Tibial nerve (tissue), 4 donors: ENCODE measurements at regions not wholly inside any gene's neighbourhood (a gene's known extent, or its start where the extent isn't known, plus 50 kb on each side); places are given as distances from the start of the nearest gene placed in this dataset.
"Not testable (repeated sequence)": the region's sequence is repeated elsewhere in the genome, so short reads cannot be mapped to it uniquely, and the experiment has no call there.

Experiments used
- DNase-seq, 2 donors: peaks; one replicate each; pipeline ENCODE4 v3.0.0-alpha.2; 2019; ENCODE audit warnings: low spot score in 2 of 2
- H3K27ac ChIP-seq, 4 donors: fragments of 200-600 bp; sonication (generic) in 3 of 4; one replicate each; pipeline ENCODE4 v1.5.1; 2017 to 2019; ENCODE audit warnings: mild to moderate bottlenecking in 1 of 4
- H3K27me3 ChIP-seq, 2 donors: fragments of 200-600 bp; sonication (generic) in 1 of 2; one replicate each; pipeline versions ENCODE4 v1.5.1 to v1.6.0; 2017 to 2019
- H3K36me3 ChIP-seq, 3 donors: fragments of 200-600 bp; sonication (generic); one replicate each; pipeline ENCODE4 v1.5.1; 2018 to 2019
- H3K4me1 ChIP-seq, 4 donors: fragments of 200-600 bp; sonication (generic) in 3 of 4; one replicate each; pipeline ENCODE4 v1.5.1; 2017 to 2019
- H3K4me3 ChIP-seq, 4 donors: fragments of 200-600 bp; sonication (generic) in 3 of 4; one replicate each; pipeline ENCODE4 v1.5.1; 2017 to 2019; ENCODE audit warnings: mild to moderate bottlenecking in 1 of 4, moderate library complexity in 1 of 4
- H3K9me3 ChIP-seq, 4 donors: fragments of 200-600 bp; sonication (generic) in 3 of 4; one replicate each; pipeline ENCODE4 v1.5.1; 2017 to 2019
- CTCF ChIP-seq, 5 experiments: fragments of 200-600 bp in 3 of 5; fragments of 450-650 bp in 2 of 5; sonication (generic) in 3 of 5; IDR thresholded peaks; one replicate each; pipeline ENCODE4 v1.5.1; 2016 to 2019; ENCODE audit warnings: antibody characterized with exemption in 5 of 5, mild to moderate bottlenecking in 3 of 5, moderate library complexity in 2 of 5
- EP300 ChIP-seq, 2 donors: sonication (generic); formaldehyde crosslinking; IDR thresholded peaks; one replicate each; pipeline ENCODE4 v1.6.1; 2017; ENCODE audit warnings: antibody characterized with exemption in 2 of 2, mild to moderate bottlenecking in 1 of 2
- POLR2A ChIP-seq, 2 donors: fragments of 450-650 bp; IDR thresholded peaks; one replicate each; pipeline ENCODE4 v1.6.1; 2017; ENCODE audit warnings: antibody characterized with exemption in 2 of 2, mild to moderate bottlenecking in 2 of 2, moderate library complexity in 2 of 2
- WGBS, 2 donors: methylation state at CpG; one replicate each; pipeline ENCODE4 v1.1.5; 2018; 5-methylcytosine and 5-hydroxymethylcytosine counted together

GRCh38 chr1:233463333-233463732, 135.8 kb downstream of the MAP3K21 start:
- Histone ChIP-seq H3K27ac (no peak overlapping the region), H3K36me3 (no peaks in the 10 kb centered on the region), H3K4me3 (no peak overlapping the region), H3K27me3 (no peaks in the 10 kb centered on the region), H3K9me3 (peaks cover 0 to 15% (median 0%) of the 10 kb centered on the region in 4 donors), H3K4me1 (no peaks in the 10 kb centered on the region)
- no peak for TF ChIP-seq EP300 (IDR thresholded peaks at IDR 0.05)
- TF ChIP-seq CTCF (IDR thresholded peaks at IDR 0.05): no peak
- no peak for TF ChIP-seq POLR2A (IDR thresholded peaks at IDR 0.05)
- WGBS, 2 donors: 88 to 90% methylated on average over 3 of the region's 3 CpGs
- DNase-seq: no peak

GRCh38 chr1:233465745-233466343, 138.3 kb downstream of the MAP3K21 start:
- no peak for DNase-seq
- Histone ChIP-seq H3K36me3 (no peaks in the 10 kb centered on the region), H3K9me3 (peaks cover 0 to 15% (median 0%) of the 10 kb centered on the region in 4 donors), H3K4me3 (no peak overlapping the region), H3K4me1 (no peaks in the 10 kb centered on the region), H3K27ac (no peak overlapping the region), H3K27me3 (no peaks in the 10 kb centered on the region)
- TF ChIP-seq CTCF (IDR thresholded peaks at IDR 0.05) (no peak), EP300 (IDR thresholded peaks at IDR 0.05) (no peak), POLR2A (IDR thresholded peaks at IDR 0.05) (no peak)
- 92 to 93% methylated on average over 16 to 34 of the region's 34 CpGs for WGBS, 2 donors

- TF ChIP-seq POLR2A (IDR thresholded peaks at IDR 0.05) (no peak), EP300 (IDR thresholded peaks at IDR 0.05) (no peak), CTCF (IDR thresholded peaks at IDR 0.05) (no peak)
- no peaks in the 10 kb centered on the region for H3K4me1 ChIP-seq
- WGBS, 2 donors: 65 to 70% methylated on average over 6 of the region's 6 CpGs
- H3K4me3 ChIP-seq: no peak overlapping the region
- H3K27me3 ChIP-seq: no peaks in the 10 kb centered on the region
- no peak overlapping the region for H3K27ac ChIP-seq
- DNase-seq: no peak
- H3K36me3 ChIP-seq: no peaks in the 10 kb centered on the region
- H3K9me3 ChIP-seq: peaks cover 0 to 9% (median 1%) of the 10 kb centered on the region in 4 donors
Observed at GRCh38 chr1:233470741-233471499, 143.0 kb upstream of the KCNK1 start.

- not testable (repeated sequence) for H3K4me1 ChIP-seq, H3K4me3 ChIP-seq, DNase-seq, H3K9me3 ChIP-seq, H3K27me3 ChIP-seq, H3K36me3 ChIP-seq, H3K27ac ChIP-seq
- WGBS, 2 donors: 84 to 85% methylated on average over 3 of the region's 3 CpGs
Observed at GRCh38 chr1:233471851-233472250, 142.1 kb upstream of the KCNK1 start.

GRCh38 chr1:233472796-233473195, 141.1 kb upstream of the KCNK1 start:
- H3K27ac ChIP-seq, H3K4me3 ChIP-seq, H3K9me3 ChIP-seq, DNase-seq, H3K4me1 ChIP-seq, H3K27me3 ChIP-seq, H3K36me3 ChIP-seq: not testable (repeated sequence)
- 69 to 72% methylated on average over 7 of the region's 7 CpGs for WGBS, 2 donors

GRCh38 chr1:233473549-233474204, 140.2 kb upstream of the KCNK1 start:
- TF ChIP-seq EP300 (IDR thresholded peaks at IDR 0.05) (no peak), CTCF (IDR thresholded peaks at IDR 0.05) (no peak), POLR2A (IDR thresholded peaks at IDR 0.05) (no peak)
- H3K36me3 ChIP-seq: no peaks in the 10 kb centered on the region
- 82 to 83% methylated on average over 11 of the region's 11 CpGs for whole genome bisulfite sequencing, 2 donors
- H3K27ac ChIP-seq: no peak overlapping the region
- H3K4me3 ChIP-seq: no peak overlapping the region
- no peaks in the 10 kb centered on the region for H3K27me3 ChIP-seq
- no peaks in the 10 kb centered on the region for H3K4me1 ChIP-seq
- H3K9me3 ChIP-seq: peaks cover 0 to 6% (median 1%) of the 10 kb centered on the region in 4 donors
- DNase-seq: no peak
